ENCODE measurements at regions not wholly inside any gene's neighbourhood (a gene's known extent, or its start where the extent isn't known, plus 50 kb on each side); places are given as distances from the start of the nearest gene placed in this dataset.

DNA sequence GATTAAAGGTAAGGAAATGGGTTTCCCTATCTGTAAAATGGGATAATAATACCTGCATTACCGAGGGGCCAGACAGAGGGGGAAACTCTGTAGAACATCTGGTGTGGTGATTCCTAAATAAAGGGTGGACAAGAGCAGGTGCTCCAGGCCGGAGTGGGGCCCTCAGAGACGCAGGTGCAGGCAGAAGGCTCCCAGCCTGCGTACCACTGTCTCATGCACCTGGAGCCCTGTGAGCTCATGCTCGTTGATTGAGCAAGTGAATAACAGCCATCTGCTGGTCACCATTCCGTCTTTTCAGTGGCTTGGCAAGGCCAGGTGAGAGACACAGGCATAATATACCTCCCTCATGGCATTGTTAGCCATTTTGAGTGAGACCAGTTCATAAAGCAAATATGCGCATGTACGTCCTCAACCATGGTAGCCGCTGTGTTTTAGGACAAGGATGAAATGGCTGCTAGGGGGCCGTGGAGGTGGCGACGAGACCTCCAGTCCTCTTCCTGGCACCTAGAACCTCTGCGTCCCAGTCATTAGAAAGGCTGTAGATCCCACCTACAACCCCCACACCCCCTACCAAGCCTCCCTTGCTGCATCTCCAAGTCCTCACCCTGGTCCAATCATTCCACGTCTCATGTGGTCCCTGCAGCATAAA is 198.0 kb upstream of the MVB12B start:
- DNase-seq, result no peak

DNA sequence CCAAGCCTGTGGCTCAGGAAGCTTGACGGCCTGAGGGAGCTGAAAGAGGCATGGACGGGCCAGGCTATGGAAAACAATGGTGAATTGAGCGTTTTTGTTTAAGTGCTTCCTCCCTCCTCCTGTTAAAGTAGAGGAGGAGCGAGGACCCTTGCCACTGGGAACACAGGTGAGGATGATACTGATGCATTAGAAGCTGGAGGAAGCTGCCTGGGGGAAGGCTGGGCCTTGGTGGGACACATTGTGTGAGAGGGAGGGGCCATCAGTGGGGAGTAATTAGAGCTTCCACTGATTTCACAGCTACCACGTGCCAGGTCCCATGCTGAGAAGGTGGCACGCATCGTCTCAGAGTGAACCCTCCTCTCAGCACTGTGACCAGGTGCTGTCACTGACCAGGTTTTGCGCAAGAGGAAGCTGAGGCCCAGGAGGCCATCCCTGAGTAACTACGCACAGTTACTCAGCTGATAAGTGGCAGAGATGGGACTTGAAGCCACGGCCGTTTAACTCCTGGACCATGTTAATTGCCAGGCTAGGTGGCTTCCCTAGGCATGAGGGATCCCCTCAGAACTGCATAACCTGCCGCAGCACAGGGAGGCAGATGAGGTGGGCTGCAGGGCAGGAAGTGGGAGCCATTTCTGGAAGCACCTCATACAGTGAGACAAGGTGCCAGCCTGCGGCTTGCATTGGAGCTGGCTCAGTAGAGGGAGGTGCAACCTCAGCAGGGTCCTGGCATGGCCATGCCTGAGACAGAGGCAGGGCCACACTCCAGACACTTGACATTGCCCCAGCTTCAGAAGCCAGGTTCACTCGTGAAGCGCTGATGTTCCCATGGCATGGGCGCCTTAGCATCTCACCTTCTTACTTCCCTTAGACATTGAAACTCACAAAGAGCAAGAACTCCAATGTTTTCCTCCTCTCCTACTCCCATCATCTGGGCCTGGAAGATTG is 195.3 kb upstream of the MVB12B start:
- no peak for DNase-seq

DNA sequence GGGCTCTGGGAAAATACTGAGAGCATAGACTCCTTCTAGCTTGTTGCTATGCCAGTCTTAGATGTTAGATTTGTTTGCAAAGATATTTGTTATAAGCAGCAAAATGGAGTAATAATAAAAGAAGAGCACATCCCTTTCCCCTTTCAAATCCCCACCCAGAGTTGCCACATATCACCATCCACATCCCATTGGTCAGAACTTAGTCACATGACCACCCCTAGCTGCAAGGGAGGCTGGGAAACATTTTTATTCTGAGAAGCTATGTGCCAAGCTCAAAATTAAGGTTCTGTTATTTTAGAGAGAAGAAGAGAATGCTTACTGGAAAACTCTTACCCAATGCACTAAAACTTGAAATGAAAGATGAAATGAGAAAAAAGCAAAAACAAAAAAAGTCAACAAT is 193.9 kb upstream of the MVB12B start:
- no peak for DNase-seq

DNA sequence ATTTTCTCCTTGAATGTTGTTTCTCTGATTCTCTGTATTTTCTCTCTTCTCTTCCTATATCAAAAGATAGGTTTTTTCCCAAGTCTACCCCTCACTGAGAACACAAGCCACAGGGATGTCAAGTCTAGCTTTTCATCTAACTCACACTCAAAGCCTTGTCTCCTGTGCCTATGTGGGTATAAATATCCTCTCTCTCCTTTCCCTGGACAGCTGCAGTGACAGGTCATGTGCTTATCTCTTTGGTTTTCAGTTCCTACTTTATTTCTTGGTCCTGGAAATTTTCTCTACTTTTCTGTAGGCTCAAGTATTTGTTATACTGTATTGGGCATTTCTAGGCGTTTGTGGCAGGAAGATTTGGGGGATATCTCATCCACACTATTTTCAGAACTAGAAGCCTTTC is 182.4 kb upstream of the MVB12B start:
- no peak for DNase-seq

DNA sequence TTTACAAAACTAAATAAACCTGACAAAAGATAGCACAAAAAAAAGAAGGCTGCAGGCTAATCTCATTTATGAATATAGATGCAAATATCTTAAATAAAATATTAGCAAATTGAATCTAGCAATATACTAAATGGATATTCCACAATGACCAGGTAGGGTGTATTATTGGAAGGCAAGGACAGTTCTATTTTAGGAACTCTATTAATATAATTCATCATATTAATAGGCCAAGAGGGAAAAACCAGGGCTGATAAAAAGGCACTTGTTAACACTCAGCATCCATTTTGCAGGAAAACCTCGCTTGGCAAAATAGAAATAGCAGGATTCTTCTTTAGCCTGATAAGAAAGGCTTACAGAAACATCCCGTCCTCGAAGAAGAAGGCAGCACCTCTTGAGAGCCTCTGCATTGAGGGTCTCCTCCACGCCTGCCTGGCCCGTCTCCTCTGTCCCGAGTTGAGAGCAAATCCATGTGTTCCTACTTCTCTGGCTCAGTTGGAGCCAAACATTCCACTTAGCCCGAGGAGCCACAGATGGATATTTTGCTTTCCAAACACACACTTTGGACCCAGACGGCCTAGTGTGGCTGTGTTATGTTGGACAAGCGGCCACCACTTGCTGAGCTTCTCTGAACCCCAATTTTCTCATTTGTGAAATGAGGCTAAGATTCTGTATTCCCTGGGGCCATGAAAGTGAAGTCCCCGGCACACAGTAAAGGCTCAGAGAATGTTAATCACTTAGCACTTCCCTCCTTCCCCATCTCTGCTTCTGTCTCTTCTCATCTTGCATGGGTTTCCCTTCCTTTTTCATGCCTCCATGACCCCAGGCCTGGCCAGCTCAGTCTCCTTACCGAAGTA is 181.8 kb upstream of the MVB12B start:
- DNase-seq, result no peak

DNA sequence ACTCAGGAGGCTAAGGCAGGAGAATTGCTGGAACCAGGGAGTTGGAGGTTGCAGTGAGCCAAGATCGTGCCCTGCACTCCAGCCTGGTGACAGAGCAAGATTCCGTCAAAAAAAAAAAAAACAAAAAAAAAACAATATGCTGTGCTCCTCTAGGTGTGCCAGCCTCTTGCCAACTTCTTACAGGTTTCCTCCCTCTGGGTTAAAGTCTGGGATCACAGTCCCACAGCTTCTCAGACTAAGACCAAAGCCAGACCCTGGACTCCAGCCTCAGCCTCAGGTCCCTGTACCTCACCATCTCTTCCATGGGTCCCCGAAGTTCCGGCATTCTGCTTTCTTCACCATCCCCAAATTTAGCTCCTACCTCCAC is 180.8 kb upstream of the MVB12B start:
- DNase-seq, result no peak

DNA sequence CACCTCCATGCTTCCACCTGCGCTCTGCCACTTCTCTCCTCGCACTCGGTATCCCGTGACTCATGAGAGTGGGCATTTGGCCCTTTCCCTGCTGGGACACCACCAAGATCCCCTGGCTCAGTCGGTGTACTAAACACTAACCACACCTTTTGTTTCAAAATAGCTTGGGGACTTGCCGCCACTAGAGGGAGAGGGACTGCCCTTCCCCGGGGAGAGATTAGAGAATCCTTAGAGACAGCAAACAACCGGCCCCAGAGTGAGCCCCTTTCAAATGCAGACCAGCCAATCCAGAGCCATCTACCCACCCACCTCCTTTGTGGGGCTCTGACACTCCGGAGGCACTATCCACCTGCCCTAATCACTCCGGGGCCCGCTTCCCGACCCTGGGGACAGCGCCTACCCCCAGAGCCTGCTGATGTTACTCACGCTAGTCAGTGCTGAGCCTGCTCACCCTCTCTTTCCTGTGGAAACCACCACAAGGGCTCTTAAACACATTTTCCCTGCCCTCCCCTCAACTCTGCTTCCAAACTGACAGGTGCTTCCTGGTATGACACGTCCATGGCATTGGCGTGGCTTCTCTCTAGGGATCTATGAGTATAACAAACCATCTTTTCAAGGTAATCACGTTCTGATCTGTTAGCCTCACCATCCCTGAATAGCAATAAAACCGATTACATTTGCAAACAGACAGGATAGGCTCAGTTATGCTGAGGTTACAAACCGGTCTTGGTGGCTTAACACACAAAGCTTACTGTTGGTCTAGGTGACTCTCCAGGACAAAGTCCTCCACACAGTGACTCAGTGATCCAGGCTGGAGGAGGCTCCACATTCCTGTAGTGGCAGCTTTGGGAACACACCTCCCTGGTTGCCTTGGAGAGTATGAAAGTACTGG is 180.1 kb upstream of the MVB12B start:
- DNase-seq, result peak; percentile 95

DNA sequence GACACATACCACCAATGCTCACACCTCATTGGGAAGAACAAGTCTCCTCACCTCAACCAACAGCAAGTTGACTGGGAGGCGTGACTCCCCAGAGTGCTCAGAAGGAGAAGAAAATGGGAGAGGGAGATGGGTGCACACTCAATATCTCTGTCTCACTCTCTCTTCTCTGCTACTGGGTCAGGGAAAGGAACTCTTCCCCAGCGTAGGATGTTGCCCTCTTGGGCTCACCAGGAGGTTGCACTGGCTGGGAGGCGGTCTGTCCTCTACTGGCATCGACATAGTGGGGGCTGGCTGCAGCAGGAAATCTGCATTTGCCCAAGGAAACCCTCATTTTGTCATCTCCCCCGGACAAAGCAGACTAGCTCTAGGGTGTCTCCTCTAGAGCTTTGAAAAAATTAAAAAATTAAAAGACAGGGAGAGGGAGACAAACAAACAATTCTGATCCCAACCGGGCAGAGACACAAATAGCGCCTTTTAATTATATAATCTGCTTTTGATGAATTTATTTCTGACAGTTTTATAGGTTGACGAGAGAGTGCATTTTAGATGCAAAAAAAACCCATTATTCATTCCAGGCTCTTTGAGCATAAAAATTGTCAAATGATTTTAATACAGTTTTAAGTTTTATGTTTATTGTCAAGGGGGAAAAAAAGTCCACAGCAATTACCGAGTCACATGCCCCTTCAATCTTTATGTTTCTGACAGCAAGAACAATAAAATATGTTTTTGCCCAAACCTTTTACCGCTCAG is 179.3 kb upstream of the MVB12B start:
- DNase-seq, result no peak

DNA sequence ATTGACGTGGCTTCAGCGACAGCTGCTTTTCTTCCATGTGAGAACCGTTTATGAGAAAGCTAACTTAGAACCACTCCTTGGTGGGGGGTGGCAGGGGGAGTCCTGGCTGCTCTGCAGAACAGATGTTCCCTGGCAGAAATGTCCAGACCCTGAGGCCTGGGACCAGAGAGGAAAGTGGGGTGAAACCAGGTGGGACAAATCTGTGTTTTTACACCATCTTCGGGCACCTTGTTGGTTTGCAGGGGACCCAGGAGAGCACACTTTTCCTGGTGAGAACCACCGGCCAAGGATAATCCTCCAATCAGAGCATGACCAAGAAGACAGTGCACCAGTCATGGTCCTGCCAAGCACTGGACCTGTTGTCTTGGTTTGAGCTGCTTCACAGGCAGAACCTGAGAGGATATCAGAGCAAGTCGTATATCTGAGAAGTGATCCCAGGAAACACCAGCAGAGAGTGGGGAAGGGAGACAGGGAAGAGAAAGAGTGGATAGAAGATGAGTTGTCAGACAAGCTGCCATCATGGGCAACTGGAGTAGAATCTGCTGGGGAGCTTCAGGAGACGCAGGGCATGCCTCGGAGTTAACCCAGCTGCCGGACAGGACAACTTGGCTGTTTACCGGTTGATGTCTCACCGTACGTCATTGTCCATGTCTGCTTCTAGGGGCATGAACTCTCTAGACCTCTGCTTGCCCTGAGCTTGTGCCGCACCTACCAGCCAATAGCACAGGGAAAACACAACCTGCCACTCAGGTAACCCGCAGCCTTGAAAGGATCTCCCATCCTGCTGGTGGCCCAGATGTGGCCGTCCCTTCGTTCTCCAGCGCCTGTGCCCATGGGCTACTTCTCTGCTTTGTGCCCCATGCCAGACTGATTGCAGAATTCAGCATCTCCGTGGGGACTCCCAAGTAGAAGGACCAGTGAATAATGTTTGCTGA is 178.4 kb upstream of the MVB12B start:
- DNase-seq, result no peak

DNA sequence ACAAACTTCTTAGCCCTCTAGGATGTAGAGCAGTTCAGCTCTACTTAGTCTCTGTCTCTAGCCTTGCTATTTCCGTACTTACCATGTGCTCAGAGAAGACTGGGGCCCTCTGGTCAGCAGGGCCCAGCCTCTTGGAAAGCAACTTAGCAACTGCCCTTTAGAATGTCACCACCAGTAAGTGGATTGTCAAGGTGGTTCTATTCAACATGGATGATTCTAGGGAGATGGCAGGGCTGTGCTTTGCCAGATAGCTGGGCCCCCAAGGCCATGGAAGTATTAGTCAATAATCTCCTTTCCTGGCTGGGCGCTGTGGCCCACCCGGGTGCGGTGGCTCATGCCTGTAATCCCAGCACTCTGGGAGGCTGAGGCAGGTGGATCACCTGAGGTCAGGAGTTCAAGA is 177.6 kb upstream of the MVB12B start:
- no peak for DNase-seq

DNA sequence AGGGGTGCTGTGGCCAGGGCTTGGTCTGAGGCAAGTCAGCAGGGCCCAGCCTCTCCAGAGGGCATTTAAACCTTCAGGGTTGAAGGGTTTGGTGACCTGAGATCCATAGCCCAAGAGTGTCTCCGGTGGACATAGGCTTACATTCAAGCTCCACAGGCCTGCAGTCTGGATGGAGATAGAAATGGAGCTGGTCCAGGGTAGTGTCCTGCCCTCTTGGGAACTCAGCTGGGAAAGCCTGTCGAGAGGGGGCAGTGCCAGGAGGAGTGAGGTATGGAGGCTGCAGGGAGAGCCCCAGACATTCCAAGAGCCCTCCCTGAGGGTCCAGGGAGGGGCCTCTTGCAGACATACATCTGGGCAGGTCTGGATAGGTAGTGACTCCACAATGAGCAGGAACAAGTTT is 177.0 kb upstream of the MVB12B start:
- DNase-seq, result no peak

DNA sequence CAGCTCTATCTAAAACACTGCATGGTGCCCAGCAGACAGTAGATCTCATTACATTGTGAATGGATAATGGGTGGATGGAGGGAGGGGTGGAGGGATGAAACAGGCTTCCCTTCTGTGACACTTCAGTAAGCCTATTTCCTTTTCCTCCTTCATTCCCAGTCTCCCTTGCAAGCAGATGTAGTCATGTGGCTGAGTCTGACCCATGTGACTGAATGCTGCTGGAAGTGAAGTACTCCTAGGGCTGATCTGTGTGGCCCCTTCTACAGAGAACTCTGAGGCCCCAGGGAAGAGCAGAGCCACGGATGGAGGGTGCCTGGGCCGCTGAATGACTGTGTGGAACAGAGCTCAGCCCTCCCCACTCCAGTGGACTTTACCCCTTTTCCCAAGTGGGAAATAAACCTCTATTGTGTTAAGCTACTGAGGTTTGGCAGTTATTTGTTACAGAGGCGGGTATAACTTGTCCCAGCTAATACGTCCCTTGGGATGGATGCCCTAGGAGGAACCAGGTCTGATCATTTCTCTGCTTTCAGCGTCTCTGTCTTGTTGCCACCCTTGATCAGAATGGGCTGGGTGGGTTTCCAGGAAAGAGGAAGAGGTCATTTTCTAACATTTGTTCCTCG is 176.1 kb upstream of the MVB12B start:
- DNase-seq, result peak; percentile 89

DNA sequence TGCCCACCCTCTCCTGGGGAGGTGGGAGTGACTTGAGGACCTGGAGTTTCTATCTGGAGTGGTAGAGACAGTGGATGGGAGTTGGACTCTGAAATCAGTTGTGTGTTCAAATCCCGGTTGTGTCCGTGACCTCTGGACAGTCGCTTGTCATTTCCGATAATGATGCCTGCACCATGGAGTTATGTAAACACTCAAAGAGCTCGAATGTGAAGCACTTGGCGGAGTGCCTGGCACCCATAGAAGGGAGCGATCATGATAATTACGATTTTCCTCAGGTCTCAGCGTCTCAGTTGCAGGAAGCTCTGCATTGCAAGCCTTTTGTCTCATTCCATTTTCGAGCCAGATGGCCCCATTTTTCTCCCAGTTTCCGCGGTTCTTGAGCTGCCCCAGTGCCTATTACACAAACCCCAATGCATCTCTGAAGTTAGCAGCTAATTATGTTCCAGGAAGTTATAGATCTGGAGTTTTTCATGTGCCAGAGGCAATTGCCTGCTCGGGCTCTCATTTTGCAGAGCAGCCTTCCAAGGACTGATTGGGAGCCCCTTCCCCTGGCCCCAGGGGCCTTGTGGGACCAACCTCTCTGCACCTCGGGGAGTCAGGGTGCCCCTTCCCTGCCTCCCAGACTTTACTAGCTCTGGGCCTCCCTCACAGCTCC is 175.5 kb upstream of the MVB12B start:
- peak; percentile 97 for DNase-seq

DNA sequence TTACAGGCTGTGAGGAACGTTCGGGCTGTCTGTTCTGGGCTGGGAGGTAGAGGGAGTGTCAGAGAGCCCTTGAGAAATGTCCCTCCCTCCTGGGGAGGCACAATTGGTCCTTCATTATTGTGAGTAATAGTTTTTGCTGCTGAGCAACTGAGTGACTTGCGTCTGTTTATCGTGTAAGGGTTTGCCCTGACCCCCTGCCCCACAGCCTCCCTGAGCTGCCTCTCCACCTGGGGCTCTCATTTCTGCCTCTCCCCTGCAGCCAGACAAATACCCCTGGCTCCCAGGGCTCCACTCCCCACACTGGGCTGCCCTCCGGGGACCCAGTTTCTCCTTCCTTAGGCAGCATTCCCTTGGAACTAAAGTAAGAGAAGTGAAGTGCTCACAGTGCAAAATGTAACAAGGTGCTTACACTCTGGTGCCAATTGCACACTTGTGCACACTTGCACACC is 174.9 kb upstream of the MVB12B start:
- peak; percentile 37 for DNase-seq

DNA sequence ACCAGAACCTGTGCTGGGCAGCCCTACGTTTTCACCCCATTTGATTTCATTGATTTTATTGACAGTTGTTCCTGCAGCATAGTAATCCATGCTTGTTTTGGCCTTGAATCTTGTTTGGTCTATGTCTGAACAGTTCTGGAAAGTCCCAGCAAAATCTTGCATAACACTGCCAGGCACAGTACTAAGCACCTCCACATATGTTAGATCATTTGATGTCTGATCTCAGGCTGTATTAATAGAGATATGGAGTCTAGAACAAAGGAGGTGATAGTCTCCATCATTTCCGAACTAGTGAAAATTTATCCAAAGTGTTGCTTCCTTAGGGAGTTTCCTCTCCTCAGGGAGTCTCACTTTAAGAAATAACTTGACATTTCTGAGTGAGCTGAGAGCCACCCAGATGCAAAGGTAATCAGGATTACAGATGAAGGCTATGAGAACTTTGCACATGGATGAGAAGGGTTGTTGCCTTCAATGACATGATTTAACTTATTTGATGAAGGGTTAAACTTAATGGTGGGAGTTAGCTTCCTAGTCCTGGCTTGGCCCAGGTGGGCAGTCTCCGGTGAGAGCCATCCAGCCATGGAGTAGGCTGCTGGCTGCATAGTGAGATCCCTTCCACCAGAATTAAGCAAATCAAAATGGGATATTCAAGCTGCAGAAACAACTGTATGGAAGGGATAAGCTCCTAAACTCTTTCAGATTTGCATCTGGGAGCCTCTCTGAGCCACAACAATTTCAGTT is 173.8 kb upstream of the MVB12B start:
- no peak for DNase-seq

DNA sequence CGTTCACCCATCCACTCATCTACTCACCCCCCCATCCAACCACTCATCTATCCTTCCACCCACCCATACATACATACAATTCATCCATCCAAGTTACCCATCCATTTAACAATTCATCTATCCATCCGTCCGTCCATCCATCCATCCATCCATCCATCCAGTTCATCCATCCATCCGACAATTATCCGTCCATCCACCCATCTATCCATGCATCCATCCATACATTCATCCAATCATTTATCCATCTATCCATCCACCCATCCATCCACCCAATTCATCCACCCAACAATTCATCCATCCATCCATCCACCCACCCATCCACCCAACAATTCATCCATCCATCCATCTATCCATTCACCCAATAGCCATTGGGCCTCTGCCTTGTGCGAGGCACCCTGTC is 173.2 kb upstream of the MVB12B start:
- DNase-seq, result no peak

DNA sequence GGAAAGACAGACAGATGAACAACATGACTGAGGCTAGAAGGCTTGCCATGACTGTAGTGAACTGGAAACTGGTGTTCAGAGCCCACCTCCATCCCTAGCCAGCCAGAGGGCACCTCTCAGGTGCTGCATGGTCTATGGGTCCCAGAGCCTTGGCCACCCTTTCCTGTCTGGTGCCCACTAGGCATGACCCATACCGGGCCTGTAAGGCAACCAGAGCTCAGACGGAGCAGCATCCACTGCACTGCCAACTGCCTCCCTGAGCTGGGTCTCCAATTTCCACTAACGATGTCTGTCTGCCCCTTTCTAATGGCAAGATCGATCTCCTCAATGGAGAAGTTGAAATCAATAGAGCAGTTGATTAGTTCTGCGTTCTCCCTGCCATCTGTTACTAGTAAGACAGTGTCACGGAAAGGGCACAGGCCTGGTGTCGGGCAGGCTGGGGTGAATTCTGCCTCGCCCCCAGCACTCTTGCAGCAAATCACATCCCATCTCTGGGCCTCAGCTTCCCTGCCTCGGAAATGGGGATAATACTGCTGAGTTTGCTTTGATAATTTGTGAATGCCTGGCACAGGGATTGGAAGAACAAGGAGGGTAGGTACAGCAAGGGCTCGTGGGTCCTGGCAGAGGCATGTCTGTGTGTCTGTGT is 172.3 kb upstream of the MVB12B start:
- DNase-seq, result no peak

DNA sequence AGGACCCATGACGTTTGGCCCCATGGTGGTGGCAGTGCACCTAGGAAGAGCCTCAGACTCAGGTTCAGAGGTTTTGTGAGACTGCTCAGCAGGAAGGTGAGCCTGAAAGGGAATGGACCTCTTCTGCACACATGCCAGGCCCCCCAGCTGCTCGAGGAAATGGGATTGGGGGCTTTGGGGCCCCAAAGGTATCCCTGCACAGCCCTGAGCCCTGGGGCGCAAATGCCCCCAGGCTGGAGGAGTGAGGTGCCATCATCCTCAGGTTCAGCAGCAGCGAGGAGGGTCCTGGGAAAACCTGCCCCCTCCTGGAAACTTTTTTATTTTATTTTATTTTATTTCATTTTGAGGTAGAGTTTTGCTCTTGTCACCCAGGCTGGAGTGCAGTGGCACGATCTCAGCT is 171.8 kb upstream of the MVB12B start:
- DNase-seq, result no peak

Measured in DMS153 (cell line).